Upper lobe of left lung (tissue), 4 donors: ENCODE measurements at regions not wholly inside any gene's neighbourhood (a gene's known extent, or its start where the extent isn't known, plus 50 kb on each side); places are given as distances from the start of the nearest gene placed in this dataset.

Experiments
- CTCF ChIP-seq, 6 experiments: fragments of 450-650 bp in 4 of 6; fragments of 200-600 bp in 2 of 6; sonication (generic) in 2 of 6; IDR thresholded peaks; one replicate each; pipeline ENCODE4 v1.5.1; 2016 to 2019; ENCODE audit warnings: antibody characterized with exemption in 6 of 6
- POLR2A ChIP-seq, 4 donors: fragments of 450-650 bp; IDR thresholded peaks; one replicate each; pipeline ENCODE4 v1.5.1; 2016 to 2017; ENCODE audit warnings: antibody characterized with exemption in 4 of 4, mild to moderate bottlenecking in 2 of 4

- TF ChIP-seq CTCF (IDR thresholded peaks at IDR 0.05) = no peak
- TF ChIP-seq POLR2A (IDR thresholded peaks at IDR 0.05) = no peak
Measured at GRCh38 chr2:118569876-118570535, 277.4 kb downstream of the EN1 start.
